HUDEP-2 (cell line): ENCODE measurements at regions not wholly inside any gene's neighbourhood (a gene's known extent, or its start where the extent isn't known, plus 50 kb on each side); places are given as distances from the start of the nearest gene placed in this dataset.

ENCODE experiments used
- DNase-seq, 76 experiments: peaks; one replicate each; lab custom pipeline; 2025; ENCODE audit not compliant: unreplicated experiment in 76 of 76; lab: John Stamatoyannopoulos, UW

- DNase-seq = no peak
These were observed 73.9 kb downstream of the WNT5A start for GRCh38 chr3:55413236-55413635.

GRCh38 chr3:55412545-55412944 lies 74.6 kb downstream of the WNT5A start:
- no peak for DNase-seq

GRCh38 chr3:55409806-55410205 lies 77.3 kb downstream of the WNT5A start:
- no peak for DNase-seq

DNA sequence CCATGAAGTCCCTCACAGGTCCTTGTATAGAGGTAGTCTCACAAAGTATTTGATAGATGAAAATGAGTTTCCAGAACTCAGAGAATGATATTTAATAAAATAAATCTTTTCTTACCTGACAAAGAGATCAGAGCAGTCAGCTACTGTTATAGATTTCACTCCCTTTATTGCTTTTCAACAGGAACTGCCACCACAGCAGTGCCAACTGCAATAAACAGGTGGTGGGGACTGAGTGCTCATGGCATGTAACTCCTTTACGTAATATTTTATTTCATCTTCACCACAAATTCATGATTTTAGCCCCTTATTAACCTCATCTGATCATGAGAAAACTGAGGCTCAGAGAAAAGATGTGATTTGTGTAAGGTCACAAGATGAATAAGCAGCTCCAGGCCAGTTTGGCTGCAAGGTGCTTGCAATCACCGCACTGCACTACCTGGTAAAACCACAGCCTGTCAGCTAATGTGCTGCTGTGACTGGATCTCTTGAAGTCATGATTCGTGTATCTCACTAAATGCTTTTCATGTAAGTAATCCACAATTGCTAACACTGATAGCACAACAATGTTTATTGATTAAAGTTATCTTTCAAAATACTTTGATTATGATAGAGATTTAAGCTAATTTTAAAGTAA lies 78.8 kb downstream of the WNT5A start:
- DNase-seq = no peak

- no peak for DNase-seq
These were observed 79.7 kb downstream of the WNT5A start for GRCh38 chr3:55407426-55407820.

- no peak for DNase-seq
These were observed 80.2 kb downstream of the WNT5A start for GRCh38 chr3:55406696-55407425.

- DNase-seq = peak in 7 of 76 experiments; percentile 0 to 8 (median 2)
These were observed 81.7 kb downstream of the WNT5A start for GRCh38 chr3:55405436-55405835.

DNA sequence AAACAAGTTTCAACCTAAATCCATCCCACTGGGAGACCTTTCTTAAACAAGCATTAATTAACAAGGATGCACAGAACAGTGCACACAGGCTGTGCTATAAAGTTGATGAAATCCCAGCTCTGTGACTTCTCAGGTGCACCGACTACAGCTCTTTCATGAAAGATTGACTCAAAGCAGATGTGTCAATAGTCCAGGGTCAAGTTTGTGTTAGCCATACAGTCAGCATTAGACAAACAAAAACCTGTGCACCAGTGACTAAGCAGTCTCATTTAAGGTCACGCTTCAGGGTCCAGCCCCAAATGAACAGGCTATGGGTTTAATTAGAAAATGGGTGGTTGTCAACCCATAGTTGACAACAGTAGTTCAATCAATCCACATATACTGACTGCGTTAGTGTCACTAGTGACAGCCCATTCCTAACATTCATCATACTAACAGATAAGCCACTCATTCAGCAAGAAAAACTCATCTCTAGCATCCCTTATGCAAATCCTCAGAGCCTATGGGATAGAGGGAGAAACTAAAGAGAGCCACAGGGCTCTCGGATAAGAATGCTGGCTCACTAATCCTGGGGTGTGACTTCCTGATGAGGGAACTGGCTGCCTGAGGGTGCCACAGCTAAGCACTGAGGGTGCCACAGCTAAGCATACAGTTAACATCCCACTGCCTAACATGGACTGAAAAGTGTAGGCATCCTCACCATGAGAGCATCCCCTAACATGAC lies 84.1 kb downstream of the WNT5A start:
- DNase-seq = no peak

DNA sequence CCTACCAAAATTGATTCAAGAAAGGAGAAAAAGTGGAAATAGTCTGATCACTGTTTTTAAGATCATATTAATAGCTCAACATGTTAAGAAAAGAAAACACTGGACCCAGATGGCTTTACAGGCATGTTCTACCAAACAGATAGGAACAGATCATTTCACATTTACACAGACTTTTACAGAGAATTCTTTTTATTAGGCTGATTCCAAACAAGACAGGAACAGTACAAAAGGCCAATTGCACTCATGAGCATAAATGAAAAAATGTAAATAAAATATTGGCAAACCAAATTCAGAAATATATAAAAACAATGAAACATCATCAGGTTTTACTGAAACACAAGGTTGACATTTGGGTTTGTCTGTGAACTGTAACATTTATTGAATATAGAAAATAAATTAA lies 106.5 kb downstream of the WNT5A start:
- DNase-seq = no peak

DNA sequence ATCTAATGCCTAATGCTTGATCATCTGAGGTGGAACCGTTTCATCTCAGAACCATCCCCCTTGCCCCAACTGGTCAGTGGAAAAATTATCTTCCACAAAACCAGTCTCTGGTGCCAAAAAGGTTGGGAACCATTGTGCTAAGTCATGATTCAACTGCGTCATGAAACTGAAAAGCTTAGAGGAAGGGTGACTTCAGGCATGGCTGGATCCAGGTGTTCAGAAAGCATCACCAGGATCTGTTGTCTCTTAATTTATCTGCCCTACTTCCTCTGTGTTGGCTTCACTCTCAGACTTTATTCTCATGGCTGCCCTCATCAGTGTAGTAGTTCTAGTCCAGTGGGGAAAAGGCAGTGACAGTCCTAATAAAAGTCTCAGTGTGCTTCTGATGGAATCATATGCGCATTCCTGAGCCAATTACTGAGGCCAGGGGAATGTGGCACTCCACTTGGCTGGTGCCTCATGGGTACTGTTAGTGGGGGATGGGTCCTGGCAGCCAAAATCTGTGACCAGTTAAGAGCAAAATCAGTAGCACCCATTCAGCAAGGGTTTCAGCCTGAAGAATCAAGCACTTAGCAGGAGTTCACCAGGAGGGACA lies 110.3 kb downstream of the WNT5A start:
- no peak for DNase-seq

GRCh38 chr3:55373423-55373822 lies 113.7 kb downstream of the WNT5A start:
- no peak for DNase-seq

DNA sequence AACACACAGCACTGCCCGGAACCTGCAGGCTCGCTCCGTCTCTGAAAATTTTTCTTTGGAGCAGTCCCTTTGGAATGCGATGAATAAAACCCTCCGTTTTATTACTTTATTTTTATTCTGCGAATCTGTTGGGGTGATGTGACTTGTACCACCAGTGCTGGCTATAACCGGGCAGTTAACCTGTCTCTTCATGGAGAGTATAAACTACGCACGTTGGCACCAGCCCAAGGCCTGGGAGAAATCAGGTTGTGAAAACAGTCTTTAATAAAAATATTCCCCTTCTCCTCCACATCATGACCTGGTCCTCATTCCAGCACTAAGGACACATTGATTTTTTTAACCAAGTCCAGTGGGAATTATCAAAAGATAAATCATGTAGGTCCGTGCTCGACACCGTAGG lies 116.8 kb downstream of the WNT5A start:
- no peak for DNase-seq

GRCh38 chr3:55369141-55369847 lies 117.8 kb downstream of the WNT5A start:
- DNase-seq = no peak

GRCh38 chr3:55368366-55368765 lies 118.7 kb downstream of the WNT5A start:
- DNase-seq = no peak

DNA sequence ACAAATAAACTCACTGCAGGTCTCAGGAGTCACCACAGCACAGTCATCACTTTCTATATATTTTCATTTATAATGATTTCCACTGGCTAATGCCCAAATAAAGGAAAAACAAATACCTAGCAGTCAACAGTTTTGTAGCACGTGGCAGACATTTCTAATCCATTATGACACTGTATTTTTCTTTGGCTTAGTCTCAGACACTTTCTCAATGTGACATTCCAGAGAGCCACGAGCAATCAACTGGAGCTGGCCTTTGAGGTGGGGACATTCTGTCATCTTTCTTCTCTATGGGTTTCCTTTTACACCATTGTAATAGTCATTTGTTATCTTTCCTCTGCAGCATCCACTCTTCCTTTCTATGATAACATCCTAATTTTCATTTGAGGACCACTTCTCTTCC lies 119.7 kb downstream of the WNT5A start:
- no peak for DNase-seq

DNA sequence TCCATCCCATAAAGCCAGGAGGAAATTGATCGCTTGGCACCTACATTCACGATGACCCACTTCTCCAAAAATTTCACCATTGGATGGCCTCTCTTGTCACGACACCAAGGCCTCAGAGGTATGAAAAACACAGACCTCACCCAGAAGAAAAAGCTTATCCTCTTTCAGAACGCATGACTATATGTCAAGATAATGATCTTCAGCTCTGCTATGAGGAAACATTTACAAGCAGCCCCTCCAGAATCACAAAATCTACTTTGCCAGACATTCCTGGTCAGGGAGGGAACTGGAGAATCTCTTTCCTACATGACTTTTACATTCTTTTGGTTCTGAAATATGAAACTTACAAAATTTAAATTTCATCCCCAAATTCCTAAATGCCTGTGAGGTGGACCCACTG lies 122.7 kb downstream of the WNT5A start:
- no peak for DNase-seq

DNA sequence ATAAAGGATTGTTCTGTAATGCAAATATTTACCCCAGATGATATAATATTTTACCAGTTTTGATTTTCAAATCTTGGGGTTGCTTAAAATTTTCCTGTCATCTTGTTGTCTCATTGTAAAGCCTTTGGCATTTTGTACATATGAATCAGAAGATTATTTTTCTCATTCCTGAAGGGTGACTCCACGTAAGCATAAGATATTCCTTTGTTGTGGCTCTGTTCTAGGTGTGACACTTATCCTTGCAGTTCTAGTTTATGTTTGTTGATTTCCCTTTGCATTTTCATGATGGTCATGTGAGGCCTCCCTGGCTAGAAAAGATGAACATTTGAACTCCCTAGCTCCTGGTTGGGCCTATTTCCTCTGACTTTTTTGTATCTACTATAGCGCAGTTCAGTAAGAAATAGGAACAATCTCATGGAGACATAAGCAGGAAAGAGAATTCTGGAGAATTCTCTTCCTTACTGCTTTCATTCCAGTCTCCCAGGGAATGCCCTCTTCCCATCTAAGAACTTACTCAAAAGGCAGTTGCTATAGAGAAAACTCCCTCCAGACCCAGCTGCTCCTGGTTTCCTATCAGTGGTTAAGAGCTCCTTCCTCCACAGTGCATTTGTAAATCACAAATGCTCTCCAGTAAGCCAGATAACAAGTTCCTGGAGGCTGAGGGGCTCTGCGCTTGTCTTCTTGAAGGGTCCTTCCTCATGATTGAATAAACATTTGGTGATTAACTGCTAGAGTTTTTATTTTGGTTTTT lies 124.7 kb downstream of the WNT5A start:
- no peak for DNase-seq

DNA sequence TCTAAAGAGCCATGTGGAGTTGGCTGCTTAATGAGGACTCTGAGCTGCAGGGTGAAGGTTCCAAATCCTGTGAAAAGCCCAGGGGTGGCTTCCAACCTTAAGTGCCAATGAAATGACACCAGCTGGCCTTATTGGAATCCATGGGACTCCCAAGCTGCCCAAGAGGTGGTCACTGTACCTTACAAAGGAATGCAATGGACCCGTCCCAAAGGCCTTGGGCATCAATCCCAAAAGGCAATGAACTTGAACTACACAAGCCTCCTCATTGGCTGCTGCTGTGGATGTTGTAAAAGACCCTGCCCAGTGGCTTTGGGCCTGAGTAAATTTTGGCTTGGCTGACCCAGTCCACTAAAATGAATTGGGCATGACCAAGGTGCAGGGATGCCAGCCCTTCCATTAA lies 129.3 kb downstream of the WNT5A start:
- no peak for DNase-seq

GRCh38 chr3:55352668-55353067 lies 134.4 kb downstream of the WNT5A start:
- DNase-seq = no peak

DNA sequence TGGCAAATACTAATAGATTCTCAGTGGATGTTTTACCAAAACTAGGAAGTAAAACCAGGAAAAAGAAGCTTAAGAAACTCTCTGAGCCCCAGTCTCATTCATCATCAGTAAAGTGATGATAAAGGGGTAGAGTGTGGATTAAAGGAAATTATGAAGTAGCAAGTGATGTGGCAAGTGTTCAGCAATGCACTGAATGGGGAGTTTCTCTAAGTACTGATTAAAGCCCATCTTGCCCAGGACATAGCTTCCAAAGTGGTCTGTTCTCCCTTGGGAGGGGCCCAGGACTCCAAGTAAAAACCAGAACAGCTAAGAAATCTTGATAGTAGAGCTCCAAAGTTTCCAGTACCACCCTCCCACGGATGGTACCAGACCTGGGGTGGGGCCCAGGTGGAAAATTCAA lies 137.3 kb downstream of the WNT5A start:
- DNase-seq = no peak
